Gastrocnemius medialis (tissue), 4 donors: ENCODE measurements at regions not wholly inside any gene's neighbourhood (a gene's known extent, or its start where the extent isn't known, plus 50 kb on each side); places are given as distances from the start of the nearest gene placed in this dataset.

Source experiments
- CTCF ChIP-seq, 5 experiments: fragments of 450-650 bp in 3 of 5; fragments of 200-600 bp in 2 of 5; sonication (generic) in 2 of 5; IDR thresholded peaks in 4 of 5; conservative IDR thresholded peaks in 1 of 5; 1 replicate in 4 of 5; 2 replicates in 1 of 5; pipeline ENCODE4 v1.5.1; 2016 to 2019; ENCODE audit warnings: antibody characterized with exemption in 5 of 5, mild to moderate bottlenecking in 3 of 5, moderate library complexity in 3 of 5
- POLR2A ChIP-seq, 2 donors: fragments of 450-650 bp; IDR thresholded peaks; one replicate each; pipeline ENCODE4 v1.6.1; 2017; ENCODE audit warnings: antibody characterized with exemption in 2 of 2, mild to moderate bottlenecking in 2 of 2, moderate library complexity in 2 of 2

- TF ChIP-seq CTCF (IDR thresholded peaks at IDR 0.05 in 4 of 5, conservative IDR thresholded peaks at IDR 0.05 in 1 of 5) = peak; percentile 85 to 96 (median 92)
- no peak for TF ChIP-seq POLR2A (IDR thresholded peaks at IDR 0.05)
Measured at GRCh38 chr11:70755410-70756158, 357.3 kb downstream of the CTTN start.
